ENCODE measurements at regions not wholly inside any gene's neighbourhood (a gene's known extent, or its start where the extent isn't known, plus 50 kb on each side); places are given as distances from the start of the nearest gene placed in this dataset.
"Not testable (repeated sequence)": the region's sequence is repeated elsewhere in the genome, so short reads cannot be mapped to it uniquely, and the experiment has no call there.

DNA sequence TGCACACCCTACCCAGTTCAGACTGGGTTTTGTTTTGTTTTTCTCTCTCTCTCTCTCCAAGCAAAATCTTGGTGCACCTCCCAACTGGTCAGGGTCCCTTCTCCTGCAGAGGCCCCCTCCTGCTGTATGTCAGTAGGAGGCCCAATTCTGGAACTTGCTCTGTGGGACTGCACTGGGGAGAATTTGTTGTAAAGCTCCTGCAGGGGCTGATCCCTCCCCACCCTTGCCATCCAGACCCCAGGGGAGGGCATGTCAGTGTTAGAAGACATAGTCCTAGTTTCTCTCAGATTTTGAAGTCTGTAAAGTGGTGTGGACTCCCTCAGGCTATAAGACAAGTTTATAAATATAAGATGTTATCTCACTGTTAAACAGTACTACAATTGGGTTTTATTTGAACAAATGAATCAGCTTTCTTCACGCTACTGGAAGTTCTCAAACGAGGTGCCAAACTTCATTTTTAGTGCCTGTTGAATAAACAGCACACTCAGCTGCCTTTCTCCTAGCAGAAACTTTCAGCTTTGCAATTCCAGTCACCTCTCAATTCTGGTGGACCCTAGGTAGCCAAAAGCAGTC is 88.6 kb upstream of the FRMPD3 start:
- Mint-ChIP-seq H3K27me3 (peaks cover 14% of the 10 kb centered on the region), H3K4me1 (ENCODE audit: low read depth) (no peaks in the 10 kb centered on the region), H3K4me3 (no peak overlapping the region), H3K36me3 (ENCODE audit: low read depth) (no peaks in the 10 kb centered on the region), H3K9me3 (no peaks in the 10 kb centered on the region), H3K27ac (no peak overlapping the region)
- ATAC-seq (no peak), DNase-seq (no peak)
- CTCF ChIA-PET = no interaction called here
- TF ChIP-seq CTCF (IDR thresholded peaks at IDR 0.05) = no peak
- POLR2A ChIA-PET = no interaction called here
- intact Hi-C loops (cut with micrococcal nuclease) = no loop called here

DNA sequence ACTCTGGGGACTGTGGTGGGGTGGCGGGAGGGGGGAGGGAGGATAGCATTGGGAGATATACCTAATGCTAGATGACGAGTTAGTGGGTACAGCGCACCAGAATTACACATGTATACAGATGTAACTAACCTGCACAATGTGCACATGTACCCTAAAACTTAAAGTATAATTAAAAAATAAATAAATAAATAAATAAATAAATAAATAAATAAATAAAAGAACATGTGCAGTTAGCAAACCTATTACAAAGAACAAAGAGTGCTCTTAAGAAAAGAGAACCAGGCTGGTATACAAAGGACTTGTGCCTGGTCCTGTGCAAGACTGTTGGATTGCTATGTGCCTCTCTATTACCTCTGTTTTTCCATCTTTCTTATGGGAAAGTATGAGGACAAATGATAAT is 79.3 kb upstream of the FRMPD3 start:
- CTCF ChIA-PET, ATAC-seq: not testable (repeated sequence)

DNA sequence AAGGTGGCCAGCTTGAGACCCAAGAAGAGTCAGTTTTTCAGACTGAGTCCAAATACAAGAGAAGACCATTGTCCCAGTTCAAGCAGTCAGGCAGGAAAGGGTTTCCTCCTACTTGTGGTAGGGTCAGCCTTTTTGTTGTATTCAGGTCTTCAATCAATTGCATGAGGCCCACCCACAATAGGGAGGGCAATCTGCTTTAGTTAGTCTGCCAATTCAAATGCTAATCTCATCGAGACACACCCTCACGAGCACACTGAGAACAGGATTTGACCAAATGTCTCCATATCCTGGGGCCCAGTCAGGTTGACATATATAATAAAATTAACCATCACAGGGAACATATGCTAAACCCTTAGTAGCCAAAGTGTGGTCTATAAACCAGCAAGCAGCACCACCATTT is 75.3 kb upstream of the FRMPD3 start:
- H3K9me3 Mint-ChIP-seq = no peaks in the 10 kb centered on the region
- no peaks in the 10 kb centered on the region for H3K27me3 Mint-ChIP-seq
- H3K4me1 Mint-ChIP-seq (ENCODE audit: low read depth) = no peaks in the 10 kb centered on the region
- no peaks in the 10 kb centered on the region for H3K36me3 Mint-ChIP-seq (ENCODE audit: low read depth)
- no peak for TF ChIP-seq CTCF (IDR thresholded peaks at IDR 0.05)
- no peak overlapping the region for H3K4me3 Mint-ChIP-seq
- ChIA-PET POLR2A (no interaction called here), CTCF (no interaction called here)
- ATAC-seq = no peak
- DNase-seq = no peak
- H3K27ac Mint-ChIP-seq = no peak overlapping the region
- intact Hi-C loops (cut with micrococcal nuclease) = no loop called here

More for the DNA sequence above, 79.3 kb upstream of the FRMPD3 start:
- H3K36me3 Mint-ChIP-seq (ENCODE audit: low read depth); H3K9me3 Mint-ChIP-seq; intact Hi-C loops (cut with micrococcal nuclease); H3K27ac Mint-ChIP-seq; H3K4me3 Mint-ChIP-seq; H3K27me3 Mint-ChIP-seq; POLR2A ChIA-PET; H3K4me1 Mint-ChIP-seq (ENCODE audit: low read depth); DNase-seq: not testable (repeated sequence)

DNA sequence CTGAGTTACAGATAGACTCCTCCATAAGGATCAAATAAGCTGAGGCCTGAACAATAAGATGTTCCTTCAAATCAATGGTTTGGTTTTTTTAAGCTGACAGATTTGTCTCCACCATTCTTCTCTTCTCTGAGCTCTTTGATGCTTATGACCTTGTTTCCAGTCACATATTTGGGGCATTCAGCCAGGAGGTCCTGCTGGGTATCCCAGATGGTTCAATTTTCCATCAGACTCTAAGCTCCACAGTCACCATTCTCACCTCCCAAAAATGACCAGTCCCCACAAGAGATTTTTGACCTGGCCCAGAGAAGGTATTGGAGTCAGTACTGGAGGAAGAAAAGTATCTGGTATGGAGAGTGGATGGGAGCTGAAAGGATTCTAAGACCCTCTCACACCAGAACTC is 74.6 kb upstream of the FRMPD3 start:
- DNase-seq = no peak
- no peaks in the 10 kb centered on the region for H3K9me3 Mint-ChIP-seq
- ATAC-seq = no peak
- intact Hi-C loops (cut with micrococcal nuclease) = no loop called here
- H3K4me1 Mint-ChIP-seq (ENCODE audit: low read depth) = no peaks in the 10 kb centered on the region
- no peak overlapping the region for H3K27ac Mint-ChIP-seq
- CTCF ChIA-PET = no interaction called here
- no peaks in the 10 kb centered on the region for H3K27me3 Mint-ChIP-seq
- POLR2A ChIA-PET = no interaction called here
- TF ChIP-seq CTCF (IDR thresholded peaks at IDR 0.05) = no peak
- no peak overlapping the region for H3K4me3 Mint-ChIP-seq
- H3K36me3 Mint-ChIP-seq (ENCODE audit: low read depth) = no peaks in the 10 kb centered on the region

- H3K27ac Mint-ChIP-seq; ATAC-seq; H3K36me3 Mint-ChIP-seq (ENCODE audit: low read depth); DNase-seq; H3K4me3 Mint-ChIP-seq; H3K4me1 Mint-ChIP-seq (ENCODE audit: low read depth); intact Hi-C loops (cut with micrococcal nuclease); H3K9me3 Mint-ChIP-seq; POLR2A ChIA-PET; CTCF ChIA-PET; H3K27me3 Mint-ChIP-seq: not testable (repeated sequence)
Measured at GRCh38 chrX:107376186-107376585, 73.3 kb upstream of the FRMPD3 start.

DNA sequence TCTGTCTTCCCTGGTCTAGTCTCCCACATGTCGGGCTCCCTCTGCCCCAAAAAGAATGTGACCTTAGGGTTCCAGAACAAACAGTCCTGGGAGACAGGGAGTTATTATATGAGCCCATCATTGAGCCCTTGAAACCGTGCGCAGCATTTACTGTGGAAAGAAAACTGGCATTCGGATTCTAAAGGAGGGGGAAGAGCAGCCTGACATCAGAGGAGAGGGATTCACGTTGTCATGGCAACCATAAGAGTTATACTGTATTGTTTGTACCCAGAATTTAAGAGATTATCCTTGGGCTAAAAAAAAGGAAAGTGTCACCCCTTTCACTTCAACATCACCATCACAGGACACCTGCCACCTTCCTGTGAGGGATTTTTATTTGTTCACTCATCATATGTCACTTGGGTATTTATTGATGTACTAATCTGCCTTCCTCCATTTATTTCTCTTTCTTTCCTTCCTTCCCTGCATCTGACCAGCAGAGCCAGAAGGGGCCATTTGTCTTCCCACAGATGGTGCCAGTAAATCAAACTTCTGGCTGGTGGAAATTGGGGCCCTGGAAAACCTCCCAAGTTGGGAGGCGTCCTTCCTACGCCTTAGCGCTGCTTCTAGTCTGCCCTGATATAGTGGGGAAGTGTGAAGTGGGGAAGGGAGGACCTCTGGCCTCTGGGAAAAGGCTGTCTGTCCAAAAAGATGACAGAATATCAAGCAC is 64.9 kb upstream of the FRMPD3 start:
- H3K36me3 Mint-ChIP-seq (ENCODE audit: low read depth) = no peaks in the 10 kb centered on the region
- H3K4me3 Mint-ChIP-seq = no peak overlapping the region
- H3K27ac Mint-ChIP-seq = no peak overlapping the region
- TF ChIP-seq CTCF (IDR thresholded peaks at IDR 0.05) = no peak
- POLR2A ChIA-PET = no interaction called here
- CTCF ChIA-PET = interaction anchor here (1.3 kb wide), 1 partner anchor 25 kb away, joined by 3 read pairs; no protein-coding TSS in a partner anchor
- H3K4me1 Mint-ChIP-seq (ENCODE audit: low read depth) = peaks cover 7% of the 10 kb centered on the region
- peaks cover 12% of the 10 kb centered on the region for H3K27me3 Mint-ChIP-seq
- no peak for DNase-seq
- intact Hi-C loops (cut with micrococcal nuclease) = no loop called here
- ATAC-seq = no peak
- no peaks in the 10 kb centered on the region for H3K9me3 Mint-ChIP-seq
